ENCODE measurements at regions not wholly inside any gene's neighbourhood (a gene's known extent, or its start where the extent isn't known, plus 50 kb on each side); places are given as distances from the start of the nearest gene placed in this dataset.

DNA sequence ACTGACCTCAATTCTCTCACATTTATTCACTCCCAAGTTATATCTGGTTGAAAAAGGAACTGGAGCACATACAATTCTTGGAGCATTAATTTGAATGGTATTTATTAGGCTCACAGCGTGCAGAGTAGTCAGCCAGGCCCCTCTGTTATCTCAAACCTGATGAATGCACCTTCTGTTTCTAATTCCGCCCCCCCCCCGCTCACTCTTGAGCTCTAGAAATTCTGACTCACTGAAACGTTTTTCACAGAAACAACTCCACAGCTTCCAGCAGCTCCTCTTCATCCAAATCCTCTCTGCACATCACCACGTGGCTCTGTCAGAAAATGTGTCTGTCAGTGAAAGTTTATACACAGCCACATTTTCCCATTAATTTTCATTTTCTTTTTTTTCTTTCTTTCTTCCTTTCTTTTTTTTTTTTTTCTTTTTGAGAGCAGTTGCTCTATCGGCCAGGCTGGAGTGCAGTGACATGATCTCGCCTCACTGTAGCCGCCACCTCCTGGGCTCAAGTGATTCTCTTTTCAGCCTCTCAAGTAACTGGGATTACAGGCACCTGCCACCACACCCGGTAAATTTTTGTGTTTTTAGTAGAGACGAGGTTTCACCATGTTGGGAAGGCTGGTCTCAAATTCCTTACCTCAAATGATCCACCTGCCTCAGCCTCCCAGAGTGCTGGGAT is 109.4 kb downstream of the TBXT start:
- TF ChIP-seq, protein P1, sequence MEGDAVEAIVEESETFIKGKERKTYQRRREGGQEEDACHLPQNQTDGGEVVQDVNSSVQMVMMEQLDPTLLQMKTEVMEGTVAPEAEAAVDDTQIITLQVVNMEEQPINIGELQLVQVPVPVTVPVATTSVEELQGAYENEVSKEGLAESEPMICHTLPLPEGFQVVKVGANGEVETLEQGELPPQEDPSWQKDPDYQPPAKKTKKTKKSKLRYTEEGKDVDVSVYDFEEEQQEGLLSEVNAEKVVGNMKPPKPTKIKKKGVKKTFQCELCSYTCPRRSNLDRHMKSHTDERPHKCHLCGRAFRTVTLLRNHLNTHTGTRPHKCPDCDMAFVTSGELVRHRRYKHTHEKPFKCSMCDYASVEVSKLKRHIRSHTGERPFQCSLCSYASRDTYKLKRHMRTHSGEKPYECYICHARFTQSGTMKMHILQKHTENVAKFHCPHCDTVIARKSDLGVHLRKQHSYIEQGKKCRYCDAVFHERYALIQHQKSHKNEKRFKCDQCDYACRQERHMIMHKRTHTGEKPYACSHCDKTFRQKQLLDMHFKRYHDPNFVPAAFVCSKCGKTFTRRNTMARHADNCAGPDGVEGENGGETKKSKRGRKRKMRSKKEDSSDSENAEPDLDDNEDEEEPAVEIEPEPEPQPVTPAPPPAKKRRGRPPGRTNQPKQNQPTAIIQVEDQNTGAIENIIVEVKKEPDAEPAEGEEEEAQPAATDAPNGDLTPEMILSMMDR (IDR thresholded peaks at IDR 0.05), result no peak
- TF ChIP-seq, protein P2, sequence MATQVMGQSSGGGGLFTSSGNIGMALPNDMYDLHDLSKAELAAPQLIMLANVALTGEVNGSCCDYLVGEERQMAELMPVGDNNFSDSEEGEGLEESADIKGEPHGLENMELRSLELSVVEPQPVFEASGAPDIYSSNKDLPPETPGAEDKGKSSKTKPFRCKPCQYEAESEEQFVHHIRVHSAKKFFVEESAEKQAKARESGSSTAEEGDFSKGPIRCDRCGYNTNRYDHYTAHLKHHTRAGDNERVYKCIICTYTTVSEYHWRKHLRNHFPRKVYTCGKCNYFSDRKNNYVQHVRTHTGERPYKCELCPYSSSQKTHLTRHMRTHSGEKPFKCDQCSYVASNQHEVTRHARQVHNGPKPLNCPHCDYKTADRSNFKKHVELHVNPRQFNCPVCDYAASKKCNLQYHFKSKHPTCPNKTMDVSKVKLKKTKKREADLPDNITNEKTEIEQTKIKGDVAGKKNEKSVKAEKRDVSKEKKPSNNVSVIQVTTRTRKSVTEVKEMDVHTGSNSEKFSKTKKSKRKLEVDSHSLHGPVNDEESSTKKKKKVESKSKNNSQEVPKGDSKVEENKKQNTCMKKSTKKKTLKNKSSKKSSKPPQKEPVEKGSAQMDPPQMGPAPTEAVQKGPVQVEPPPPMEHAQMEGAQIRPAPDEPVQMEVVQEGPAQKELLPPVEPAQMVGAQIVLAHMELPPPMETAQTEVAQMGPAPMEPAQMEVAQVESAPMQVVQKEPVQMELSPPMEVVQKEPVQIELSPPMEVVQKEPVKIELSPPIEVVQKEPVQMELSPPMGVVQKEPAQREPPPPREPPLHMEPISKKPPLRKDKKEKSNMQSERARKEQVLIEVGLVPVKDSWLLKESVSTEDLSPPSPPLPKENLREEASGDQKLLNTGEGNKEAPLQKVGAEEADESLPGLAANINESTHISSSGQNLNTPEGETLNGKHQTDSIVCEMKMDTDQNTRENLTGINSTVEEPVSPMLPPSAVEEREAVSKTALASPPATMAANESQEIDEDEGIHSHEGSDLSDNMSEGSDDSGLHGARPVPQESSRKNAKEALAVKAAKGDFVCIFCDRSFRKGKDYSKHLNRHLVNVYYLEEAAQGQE (IDR thresholded peaks at IDR 0.05; ENCODE audit: insufficient read depth in 1 of 2, low read depth in 2 of 2, low read length in 1 of 2), result no peak
- no peak for TF ChIP-seq SIN3A (IDR thresholded peaks at IDR 0.05; ENCODE audit: borderline replicate concordance, insufficient read depth, low read depth, low read length)
- TF ChIP-seq POLR2AphosphoS5 (IDR thresholded peaks at IDR 0.05; ENCODE audit: low read depth, low read length), result no peak

All from Panc1 (cell line).